ENCODE measurements at regions not wholly inside any gene's neighbourhood (a gene's known extent, or its start where the extent isn't known, plus 50 kb on each side); places are given as distances from the start of the nearest gene placed in this dataset.
A peak's percentile ranks its signal among the peaks of the same experiment; 100 is the strongest.

DNA sequence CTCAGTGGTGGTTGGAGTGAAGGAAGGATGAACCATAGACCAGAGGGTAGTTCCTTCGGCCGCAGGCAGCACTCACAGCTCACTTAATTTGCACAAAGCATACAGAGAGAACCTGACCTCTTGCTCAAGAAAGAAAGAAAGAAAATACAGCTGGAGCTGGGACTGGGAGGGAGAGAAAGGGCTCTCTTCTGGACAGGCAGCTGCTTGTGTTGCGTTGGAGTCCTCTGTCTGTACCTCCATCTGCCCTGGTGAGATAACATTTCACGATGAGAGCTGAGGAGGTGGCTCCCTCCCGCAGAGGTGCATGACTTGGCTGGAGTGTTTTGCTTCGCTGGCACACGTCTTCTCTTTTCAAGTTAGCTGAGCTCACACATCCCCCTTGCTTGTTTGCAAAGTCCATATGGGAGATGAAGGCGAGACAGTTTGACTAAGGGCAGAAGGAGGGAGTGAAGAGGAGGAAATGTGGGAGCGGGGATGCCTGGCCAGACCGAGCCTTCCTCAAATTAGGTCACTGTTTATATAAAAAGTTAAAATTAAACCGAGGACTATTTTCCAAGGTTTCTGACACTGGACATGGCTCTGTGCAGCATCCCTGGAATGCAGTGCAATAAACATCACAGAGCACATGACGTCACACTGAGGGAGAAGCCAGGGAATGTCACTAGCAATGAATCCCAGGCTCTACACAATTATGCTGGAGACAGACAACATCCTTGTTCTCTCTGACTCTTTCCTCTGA lies 359.4 kb downstream of the CD83 start:
- intact Hi-C loops (cut with micrococcal nuclease; ENCODE audit: unreplicated experiment), result no loop called here
- ATAC-seq, result no peak
- H3K4me2 ChIP-seq (ENCODE audit: low read depth, low read length), result no peak overlapping the region
- no peaks in the 10 kb centered on the region for H4K20me1 ChIP-seq (ENCODE audit: insufficient read depth, low read length)
- 8% methylated on average over 12 of the region's 12 CpGs for WGBS (ENCODE audit: low lambda C conversion rate)
- no peaks in the 10 kb centered on the region for H3K4me1 ChIP-seq (ENCODE audit: insufficient read depth, low read length)
- peaks cover 13% of the 10 kb centered on the region; the same call in 1 of the 2 replicates for H3K9me3 ChIP-seq (ENCODE audit: low read length)
- FAIRE-seq, result no peak
- POLR2A ChIA-PET, result no interaction called here
- no peak overlapping the region for H3K4me3 ChIP-seq (replicated peaks in 1 of 3; ENCODE audit: insufficient read depth in 1 of 3, low read depth in 2 of 3, low read length in 3 of 3)
- no peak overlapping the region for H2AFZ ChIP-seq (ENCODE audit: low read length)
- no TSS peak for BruUV-seq (replicated peaks)
- no peaks in the 10 kb centered on the region for H3K79me2 ChIP-seq (ENCODE audit: insufficient read depth, low read length)
- no peak for DNase-seq (ENCODE audit: low spot score)
- H3K27ac ChIP-seq (ENCODE audit: extremely low read length, insufficient read depth, low read length), result no peak overlapping the region
- TF ChIP-seq ZNF546 (CRISPR knock-in tag; conservative IDR thresholded peaks at IDR 0.05) (no peak), ZBTB21 (CRISPR knock-in tag; IDR thresholded peaks at IDR 0.05) (0 out of 2 replicates have a peak, but pooled peaks have one; percentile 32), ZNF713 (CRISPR knock-in tag; IDR thresholded peaks at IDR 0.05) (no peak), ATF7 (IDR thresholded peaks at IDR 0.05) (peak; percentile 93), ATF7 (CRISPR knock-in tag; IDR thresholded peaks at IDR 0.05) (no peak), MTA3 (CRISPR knock-in tag; IDR thresholded peaks at IDR 0.05) (no peak), CREB1 (IDR thresholded peaks at IDR 0.05) (peak; percentile 96), CREB1 (CRISPR knock-in tag; IDR thresholded peaks at IDR 0.05) (no peak), STAT5B (CRISPR knock-in tag; IDR thresholded peaks at IDR 0.05) (no peak)
- H3K36me3 ChIP-seq (replicated peaks in 1 of 2; ENCODE audit: control insufficient read depth in 1 of 2, insufficient read depth in 2 of 2, low read length in 2 of 2), result no peaks in the 10 kb centered on the region
- in situ Hi-C loops (cut with HindIII; ENCODE audit: extremely low pct_ligation_motif_present, low pct_unique_long_range_greater_than_20kb), result no loop called here
- peaks cover 0 to 5% of the 10 kb centered on the region in 2 experiments; a peak in 3 of 5 replicates for H3K27me3 ChIP-seq (ENCODE audit: control insufficient read depth in 1 of 2, insufficient read depth in 2 of 2, low read length in 2 of 2)
- no peak overlapping the region for H3K9ac ChIP-seq (ENCODE audit: insufficient read depth, low read depth, low read length)
- CTCF ChIA-PET (ENCODE audit: low intra/inter-chr PET ratio, low total read pairs), result no interaction called here

- FAIRE-seq (no peak), DNase-seq (ENCODE audit: low spot score) (no peak), ATAC-seq (no peak)
- CTCF ChIA-PET (ENCODE audit: low intra/inter-chr PET ratio, low total read pairs), result no interaction called here
- peaks cover 0 to 5% of the 10 kb centered on the region in 2 experiments; a peak in 3 of 5 replicates for H3K27me3 ChIP-seq (ENCODE audit: control insufficient read depth in 1 of 2, insufficient read depth in 2 of 2, low read length in 2 of 2)
- no peak overlapping the region for H2AFZ ChIP-seq (ENCODE audit: low read length)
- no peak overlapping the region for H3K27ac ChIP-seq (ENCODE audit: extremely low read length, insufficient read depth, low read length)
- H3K4me1 ChIP-seq (ENCODE audit: insufficient read depth, low read length), result no peaks in the 10 kb centered on the region
- peaks cover 7% of the 10 kb centered on the region; the same call in 1 of the 2 replicates for H3K9me3 ChIP-seq (ENCODE audit: low read length)
- WGBS (ENCODE audit: low lambda C conversion rate), result 41% methylated on average over 7 of the region's 7 CpGs
- no peak overlapping the region for H3K4me3 ChIP-seq (replicated peaks in 1 of 3; ENCODE audit: insufficient read depth in 1 of 3, low read depth in 2 of 3, low read length in 3 of 3)
- H4K20me1 ChIP-seq (ENCODE audit: insufficient read depth, low read length), result no peaks in the 10 kb centered on the region
- no TSS peak for BruUV-seq (replicated peaks)
- H3K36me3 ChIP-seq (replicated peaks in 1 of 2; ENCODE audit: control insufficient read depth in 1 of 2, insufficient read depth in 2 of 2, low read length in 2 of 2), result no peaks in the 10 kb centered on the region
- H3K79me2 ChIP-seq (ENCODE audit: insufficient read depth, low read length), result no peaks in the 10 kb centered on the region
- intact Hi-C loops (cut with micrococcal nuclease; ENCODE audit: unreplicated experiment), result no loop called here
- POLR2A ChIA-PET, result no interaction called here
- H3K4me2 ChIP-seq (ENCODE audit: low read depth, low read length), result no peak overlapping the region
- no peak overlapping the region for H3K9ac ChIP-seq (ENCODE audit: insufficient read depth, low read depth, low read length)
- TF ChIP-seq ZBED4 (CRISPR knock-in tag; IDR thresholded peaks at IDR 0.05; ENCODE audit: borderline replicate concordance), result no peak
- no peak for TF ChIP-seq RBM22 (optimal IDR thresholded peaks at IDR 0.05; ENCODE audit: low read length)
- TF ChIP-seq FOXM1 (CRISPR knock-in tag; IDR thresholded peaks at IDR 0.05), result no peak
- no peak for TF ChIP-seq SUZ12 (IDR thresholded peaks at IDR 0.05; ENCODE audit: low read depth, low read length)
- TF ChIP-seq ZNF550 (CRISPR knock-in tag; IDR thresholded peaks at IDR 0.05; ENCODE audit: borderline replicate concordance), result no peak
- TF ChIP-seq, protein P1, sequence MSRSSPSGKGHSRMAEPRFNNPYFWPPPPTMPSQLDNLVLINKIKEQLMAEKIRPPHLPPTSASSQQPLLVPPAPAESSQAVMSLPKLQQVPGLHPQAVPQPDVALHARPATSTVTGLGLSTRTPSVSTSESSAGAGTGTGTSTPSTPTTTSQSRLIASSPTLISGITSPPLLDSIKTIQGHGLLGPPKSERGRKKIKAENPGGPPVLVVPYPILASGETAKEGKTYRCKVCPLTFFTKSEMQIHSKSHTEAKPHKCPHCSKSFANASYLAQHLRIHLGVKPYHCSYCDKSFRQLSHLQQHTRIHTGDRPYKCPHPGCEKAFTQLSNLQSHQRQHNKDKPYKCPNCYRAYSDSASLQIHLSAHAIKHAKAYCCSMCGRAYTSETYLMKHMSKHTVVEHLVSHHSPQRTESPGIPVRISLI (CRISPR knock-in tag; IDR thresholded peaks at IDR 0.05; ENCODE audit: borderline replicate concordance), result no peak
- in situ Hi-C loops (cut with HindIII; ENCODE audit: extremely low pct_ligation_motif_present, low pct_unique_long_range_greater_than_20kb), result no loop called here
Observed at GRCh38 chr6:14477559-14477958, 360.0 kb downstream of the CD83 start.

Measured in HepG2 (cell line).